Endothelial cell of umbilical vein (primary cell): ENCODE measurements at regions not wholly inside any gene's neighbourhood (a gene's known extent, or its start where the extent isn't known, plus 50 kb on each side); places are given as distances from the start of the nearest gene placed in this dataset.

Source experiments
- BruUV-seq: library from RNA; stranded (reverse); fragments of 400-500 nt; replicated peaks from 2 replicates; lab custom pipeline; 2021; lab: Mats Ljungman, UMichigan
- CTCF ChIA-PET: fragments of 300-600, 350-600 bp; sonication (Branson Sonifier 250); formaldehyde crosslinking; loops from one replicate; lab custom pipeline; 2021; ENCODE audit warnings: antibody characterized with exemption, inconsistent platforms; lab: Charles Lee
- POLR2A ChIA-PET: fragments of 300-600, 350-600 bp; sonication (Branson Sonifier 250); formaldehyde crosslinking; loops from one replicate; lab custom pipeline; 2021; ENCODE audit warnings: antibody characterized with exemption, inconsistent platforms; lab: Charles Lee
- DNase-seq: peaks from one replicate; pipeline ENCODE4 v3.0.0-alpha.2; 2011; ENCODE audit warnings: low read depth, low spot score
- FAIRE-seq: peaks from 2 replicates; lab custom pipeline; 2011; peaks lifted over from hg19 to GRCh38; lab: Jason Lieb, UNC
- H2AFZ ChIP-seq: 2 replicates; pipeline ENCODE4 v1.6.0; 2012; ENCODE audit warnings: low read depth, low read length, control low read depth, inconsistent platforms
- H3K27ac ChIP-seq: 2 replicates; pipeline ENCODE4 v1.5.1; 2011; ENCODE audit warnings: low read depth, mild to moderate bottlenecking, control low read depth, low read length, moderate library complexity; ENCODE audit not compliant: insufficient read depth
- H3K27me3 ChIP-seq, 2 experiments: 2 replicates each; pipeline versions ENCODE4 v1.6.0 to v1.6.1; 2011; ENCODE audit warnings: low read length in 2 of 2, mixed read lengths in 1 of 2; ENCODE audit not compliant: control insufficient read depth in 2 of 2, insufficient read depth in 2 of 2
- H3K36me3 ChIP-seq, 2 experiments: 2 replicates in 1 of 2; 3 replicates in 1 of 2; pipeline ENCODE4 v1.5.1; 2011; ENCODE audit warnings: low read length in 2 of 2, mild to moderate bottlenecking in 1 of 2, moderate library complexity in 1 of 2; ENCODE audit not compliant: control insufficient read depth in 2 of 2, insufficient read depth in 2 of 2; ENCODE audit errors: extremely low read depth in 1 of 2
- H3K4me1 ChIP-seq: 3 replicates; pipeline ENCODE4 v1.5.1; 2011; ENCODE audit warnings: mild to moderate bottlenecking, low read length; ENCODE audit not compliant: control insufficient read depth, insufficient read depth; ENCODE audit errors: extremely low read depth
- H3K4me2 ChIP-seq: 2 replicates; pipeline ENCODE4 v1.6.1; 2011; ENCODE audit warnings: low read length, control low read depth, mixed read lengths; ENCODE audit not compliant: insufficient read depth
- H3K4me3 ChIP-seq, 3 experiments: fragments of 200-600 bp in 1 of 3; sonication (generic), shearing (Covaris generic) in 1 of 3; replicated peaks in 1 of 3; 2 replicates each; pipeline ENCODE4 v1.5.1; 2011 to 2016; ENCODE audit warnings: control low read depth in 3 of 3, low read length in 3 of 3, mild to moderate bottlenecking in 2 of 3, inconsistent platforms in 1 of 3, low read depth in 1 of 3, moderate library complexity in 1 of 3; ENCODE audit not compliant: insufficient read depth in 1 of 3
- H3K79me2 ChIP-seq: 2 replicates; pipeline ENCODE4 v1.6.0; 2012; ENCODE audit warnings: low read length, inconsistent platforms; ENCODE audit not compliant: control insufficient read depth, insufficient read depth
- H3K9ac ChIP-seq: replicated peaks from 2 replicates; pipeline ENCODE3; 2011; ENCODE audit warnings: low read length, control low read depth; ENCODE audit not compliant: insufficient read depth; ENCODE audit errors: extremely low read depth
- H3K9me1 ChIP-seq: replicated peaks from 3 replicates; pipeline ENCODE4 v1.6.0; 2011; ENCODE audit warnings: mild to moderate bottlenecking, low read length; ENCODE audit not compliant: control insufficient read depth, insufficient read depth; ENCODE audit errors: extremely low read depth
- H3K9me3 ChIP-seq: replicated peaks from 2 replicates; pipeline ENCODE4 v1.5.1; 2012; ENCODE audit warnings: low read length, inconsistent platforms; ENCODE audit not compliant: control insufficient read depth, insufficient read depth
- H4K20me1 ChIP-seq: replicated peaks from 2 replicates; pipeline ENCODE3; 2011; ENCODE audit warnings: mild to moderate bottlenecking, low read length; ENCODE audit not compliant: control insufficient read depth, insufficient read depth; ENCODE audit errors: extremely low read depth
- EZH2 ChIP-seq: IDR thresholded peaks from 2 replicates; pipeline ENCODE4 v1.6.1; 2012; ENCODE audit warnings: borderline replicate concordance, low read depth, mild to moderate bottlenecking, moderate library complexity, low read length, inconsistent platforms; ENCODE audit not compliant: severe bottlenecking
- FOS ChIP-seq: IDR thresholded peaks from 2 replicates; pipeline ENCODE4 v1.6.1; 2011; ENCODE audit warnings: mild to moderate bottlenecking, low read length, moderate library complexity, borderline replicate concordance; ENCODE audit not compliant: insufficient read depth
- GATA2 ChIP-seq: IDR thresholded peaks from 2 replicates; pipeline ENCODE4 v1.7.0; 2011; ENCODE audit warnings: low read depth, mild to moderate bottlenecking, moderate library complexity, mixed read lengths, low read length; ENCODE audit not compliant: insufficient read length, insufficient read depth
- JUN ChIP-seq: IDR thresholded peaks from 2 replicates; pipeline ENCODE4 v1.6.1; 2011; ENCODE audit warnings: borderline replicate concordance, low read depth; ENCODE audit not compliant: insufficient read length, insufficient read depth
- MYC ChIP-seq: IDR thresholded peaks from one replicate; pipeline ENCODE4 v1.6.1; 2011; ENCODE audit warnings: mild to moderate bottlenecking, low read depth, low read length
- POLR2A ChIP-seq: IDR thresholded peaks from 2 replicates; pipeline ENCODE4 v1.6.1; 2012; ENCODE audit warnings: low read depth, mild to moderate bottlenecking, control low read depth, low read length
- POLR2AphosphoS5 ChIP-seq: IDR thresholded peaks from 2 replicates; pipeline ENCODE4 v1.6.1; 2012; ENCODE audit warnings: low read depth, mild to moderate bottlenecking, control low read depth, low read length, moderate library complexity; ENCODE audit not compliant: insufficient read depth
- dilution Hi-C: fragments of 300-500 bp; cut with MboI; formaldehyde crosslinking; loops from one replicate; pipeline ENCODE4 v1.15.0; 2019; ENCODE audit warnings: low sequenced_read_pairs; ENCODE audit not compliant: extremely low pct_ligation_motif_present
- intact Hi-C: fragments of 100-400 bp; cut with micrococcal nuclease; formaldehyde crosslinking; loops from one replicate; pipeline ENCODE4 v1.10.0; 2022
- TF ChIP-seq, protein P1 (sequence below), 2 donors: IDR thresholded peaks; 1 replicate in 1 of 2; 2 replicates in 1 of 2; pipeline ENCODE4 v1.5.1; 2011; ENCODE audit warnings: low read length in 2 of 2, mild to moderate bottlenecking in 2 of 2, moderate library complexity in 2 of 2, control low read depth in 1 of 2, inconsistent platforms in 1 of 2, low read depth in 1 of 2; ENCODE audit not compliant: insufficient read depth in 1 of 2; ENCODE audit errors: extremely low read depth in 1 of 2
- TF ChIP-seq, protein P2 (sequence below): IDR thresholded peaks from 2 replicates; pipeline ENCODE4 v1.6.1; 2011; ENCODE audit not compliant: insufficient read depth, insufficient read length

DNA sequence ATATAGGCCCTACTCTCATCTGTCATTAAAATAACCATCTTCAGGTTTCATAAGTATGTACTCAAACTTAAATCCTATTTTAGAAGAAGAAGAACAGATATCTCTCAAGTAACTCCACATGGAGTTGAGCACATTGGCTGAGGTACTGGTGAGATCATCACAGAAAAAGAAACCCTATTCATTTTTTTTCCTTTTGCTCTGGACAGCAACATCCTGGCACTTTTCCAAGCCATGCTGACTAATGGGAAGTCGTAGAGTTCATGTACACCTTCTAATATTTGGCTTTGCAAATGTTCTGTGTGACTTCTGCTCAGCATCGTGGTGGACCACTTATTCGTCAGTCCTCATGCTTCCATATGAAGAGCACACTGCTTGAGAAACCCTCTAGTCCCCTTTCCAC, 336.0 kb upstream of the KCNH8 start:
- TF ChIP-seq, protein P1, sequence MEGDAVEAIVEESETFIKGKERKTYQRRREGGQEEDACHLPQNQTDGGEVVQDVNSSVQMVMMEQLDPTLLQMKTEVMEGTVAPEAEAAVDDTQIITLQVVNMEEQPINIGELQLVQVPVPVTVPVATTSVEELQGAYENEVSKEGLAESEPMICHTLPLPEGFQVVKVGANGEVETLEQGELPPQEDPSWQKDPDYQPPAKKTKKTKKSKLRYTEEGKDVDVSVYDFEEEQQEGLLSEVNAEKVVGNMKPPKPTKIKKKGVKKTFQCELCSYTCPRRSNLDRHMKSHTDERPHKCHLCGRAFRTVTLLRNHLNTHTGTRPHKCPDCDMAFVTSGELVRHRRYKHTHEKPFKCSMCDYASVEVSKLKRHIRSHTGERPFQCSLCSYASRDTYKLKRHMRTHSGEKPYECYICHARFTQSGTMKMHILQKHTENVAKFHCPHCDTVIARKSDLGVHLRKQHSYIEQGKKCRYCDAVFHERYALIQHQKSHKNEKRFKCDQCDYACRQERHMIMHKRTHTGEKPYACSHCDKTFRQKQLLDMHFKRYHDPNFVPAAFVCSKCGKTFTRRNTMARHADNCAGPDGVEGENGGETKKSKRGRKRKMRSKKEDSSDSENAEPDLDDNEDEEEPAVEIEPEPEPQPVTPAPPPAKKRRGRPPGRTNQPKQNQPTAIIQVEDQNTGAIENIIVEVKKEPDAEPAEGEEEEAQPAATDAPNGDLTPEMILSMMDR (IDR thresholded peaks at IDR 0.05; ENCODE audit: extremely low read depth in 1 of 2, insufficient read depth in 1 of 2, low read depth in 1 of 2, low read length in 2 of 2), result no peak
- TF ChIP-seq, protein P2, sequence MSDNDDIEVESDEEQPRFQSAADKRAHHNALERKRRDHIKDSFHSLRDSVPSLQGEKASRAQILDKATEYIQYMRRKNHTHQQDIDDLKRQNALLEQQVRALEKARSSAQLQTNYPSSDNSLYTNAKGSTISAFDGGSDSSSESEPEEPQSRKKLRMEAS, result no peak
- TF ChIP-seq POLR2A (no peak), POLR2AphosphoS5 (no peak), MYC (no peak), GATA2 (no peak), JUN (no peak), FOS (no peak), EZH2 (no peak)
- ChIA-PET POLR2A (no interaction called here), CTCF (no interaction called here)
- Histone ChIP-seq H3K27me3 (no peaks in the 10 kb centered on the region), H3K4me2 (no peak overlapping the region), H4K20me1 (no peaks in the 10 kb centered on the region), H3K4me1 (no peaks in the 10 kb centered on the region), H3K4me3 (no peak overlapping the region), H2AFZ (no peak overlapping the region), H3K27ac (no peak overlapping the region), H3K9me1 (no peaks in the 10 kb centered on the region), H3K79me2 (no peaks in the 10 kb centered on the region), H3K9ac (no peak overlapping the region), H3K9me3 (no peaks in the 10 kb centered on the region), H3K36me3 (no peaks in the 10 kb centered on the region)
- dilution Hi-C loops, result no loop called here
- FAIRE-seq, result no peak
- no peak for DNase-seq
- BruUV-seq, result no TSS peak
- intact Hi-C loops, result no loop called here
